ENCODE measurements at regions not wholly inside any gene's neighbourhood (a gene's known extent, or its start where the extent isn't known, plus 50 kb on each side); places are given as distances from the start of the nearest gene placed in this dataset.

DNA sequence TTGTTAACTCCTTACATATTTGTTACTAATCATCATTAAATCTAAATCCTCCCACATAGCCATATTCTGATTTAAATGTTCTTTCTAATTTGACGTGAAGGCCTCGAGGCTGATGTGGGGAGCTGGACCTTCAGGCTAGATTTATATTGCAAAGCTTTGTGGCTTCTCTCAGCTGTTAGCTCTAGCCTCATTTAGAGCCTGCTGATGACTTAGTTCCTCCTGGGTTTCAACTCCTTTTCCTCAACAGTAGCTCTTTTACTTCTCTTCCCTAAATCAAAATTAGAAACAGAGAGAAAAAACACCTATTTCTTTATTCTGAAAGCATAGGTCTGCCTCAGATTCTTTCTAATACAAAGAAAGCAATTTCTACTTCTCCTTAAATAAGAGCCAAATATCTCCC lies 477.5 kb upstream of the CCDC196 start:
- TF ChIP-seq, protein P1, sequence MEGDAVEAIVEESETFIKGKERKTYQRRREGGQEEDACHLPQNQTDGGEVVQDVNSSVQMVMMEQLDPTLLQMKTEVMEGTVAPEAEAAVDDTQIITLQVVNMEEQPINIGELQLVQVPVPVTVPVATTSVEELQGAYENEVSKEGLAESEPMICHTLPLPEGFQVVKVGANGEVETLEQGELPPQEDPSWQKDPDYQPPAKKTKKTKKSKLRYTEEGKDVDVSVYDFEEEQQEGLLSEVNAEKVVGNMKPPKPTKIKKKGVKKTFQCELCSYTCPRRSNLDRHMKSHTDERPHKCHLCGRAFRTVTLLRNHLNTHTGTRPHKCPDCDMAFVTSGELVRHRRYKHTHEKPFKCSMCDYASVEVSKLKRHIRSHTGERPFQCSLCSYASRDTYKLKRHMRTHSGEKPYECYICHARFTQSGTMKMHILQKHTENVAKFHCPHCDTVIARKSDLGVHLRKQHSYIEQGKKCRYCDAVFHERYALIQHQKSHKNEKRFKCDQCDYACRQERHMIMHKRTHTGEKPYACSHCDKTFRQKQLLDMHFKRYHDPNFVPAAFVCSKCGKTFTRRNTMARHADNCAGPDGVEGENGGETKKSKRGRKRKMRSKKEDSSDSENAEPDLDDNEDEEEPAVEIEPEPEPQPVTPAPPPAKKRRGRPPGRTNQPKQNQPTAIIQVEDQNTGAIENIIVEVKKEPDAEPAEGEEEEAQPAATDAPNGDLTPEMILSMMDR (IDR thresholded peaks at IDR 0.05), result no peak
- TF ChIP-seq RAD21 (IDR thresholded peaks at IDR 0.05; ENCODE audit: low read length) (no peak), GABPA (IDR thresholded peaks at IDR 0.05; ENCODE audit: low read depth) (no peak), TCF12 (IDR thresholded peaks at IDR 0.05) (no peak), ELF1 (IDR thresholded peaks at IDR 0.05) (no peak)
- TF ChIP-seq, protein P2, sequence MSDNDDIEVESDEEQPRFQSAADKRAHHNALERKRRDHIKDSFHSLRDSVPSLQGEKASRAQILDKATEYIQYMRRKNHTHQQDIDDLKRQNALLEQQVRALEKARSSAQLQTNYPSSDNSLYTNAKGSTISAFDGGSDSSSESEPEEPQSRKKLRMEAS (IDR thresholded peaks at IDR 0.05; ENCODE audit: low read depth), result no peak
- TF ChIP-seq, protein P3, sequence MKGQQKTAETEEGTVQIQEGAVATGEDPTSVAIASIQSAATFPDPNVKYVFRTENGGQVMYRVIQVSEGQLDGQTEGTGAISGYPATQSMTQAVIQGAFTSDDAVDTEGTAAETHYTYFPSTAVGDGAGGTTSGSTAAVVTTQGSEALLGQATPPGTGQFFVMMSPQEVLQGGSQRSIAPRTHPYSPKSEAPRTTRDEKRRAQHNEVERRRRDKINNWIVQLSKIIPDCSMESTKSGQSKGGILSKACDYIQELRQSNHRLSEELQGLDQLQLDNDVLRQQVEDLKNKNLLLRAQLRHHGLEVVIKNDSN (IDR thresholded peaks at IDR 0.05; ENCODE audit: borderline replicate concordance, low read depth), result no peak

Data from SK-N-SH (cell line).